Activated CD4-positive, alpha-beta T cell treated with anti-CD3 and anti-CD28 coated beads for 4 hours (primary cell): ENCODE measurements at regions not wholly inside any gene's neighbourhood (a gene's known extent, or its start where the extent isn't known, plus 50 kb on each side); places are given as distances from the start of the nearest gene placed in this dataset.
"Not testable (repeated sequence)": the region's sequence is repeated elsewhere in the genome, so short reads cannot be mapped to it uniquely, and the experiment has no call there.

Experiments
- DNase-seq, 2 donors: peaks; one replicate each; pipeline ENCODE4 v3.0.0-alpha.2; 2020

DNA sequence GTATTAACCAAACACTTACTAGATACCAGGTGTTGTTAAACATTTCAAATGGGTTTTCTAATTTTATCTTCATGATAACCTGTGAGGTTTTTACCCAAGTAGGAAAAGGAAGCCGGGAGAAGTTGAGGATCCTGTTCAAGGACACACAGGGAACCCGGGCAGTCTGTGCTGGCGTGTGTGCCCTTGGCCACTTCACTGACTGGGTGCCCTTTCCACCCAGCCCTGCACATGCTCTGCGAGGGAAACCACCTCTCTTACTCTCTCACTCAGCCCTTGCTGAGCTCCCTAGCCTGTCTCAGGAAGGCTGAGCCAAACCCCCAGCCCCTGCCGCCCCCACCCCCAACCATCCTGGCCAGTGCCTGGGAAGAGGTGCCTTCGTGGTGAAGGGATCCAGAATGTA, 51.8 kb downstream of the TEX44 start:
- no peak for DNase-seq

DNA sequence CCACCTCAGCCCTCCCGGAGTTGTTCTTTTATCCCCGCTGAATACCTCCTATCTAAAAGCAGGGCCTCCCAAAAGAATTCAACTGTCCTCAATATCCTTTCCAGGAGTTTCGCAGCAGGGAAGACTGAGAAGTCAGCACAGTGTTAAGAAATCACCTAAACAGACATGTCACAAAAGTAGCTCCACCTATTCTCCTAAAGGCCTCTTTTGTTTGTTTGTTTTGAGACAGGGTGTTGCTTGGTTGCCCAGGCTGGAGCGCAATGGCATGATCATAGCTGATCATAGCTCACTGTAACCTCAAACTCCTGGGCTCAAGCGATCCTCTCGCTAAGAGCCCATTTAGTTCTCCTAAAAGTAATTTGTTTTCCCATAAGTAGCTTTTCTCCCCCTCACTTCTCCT, 53.8 kb downstream of the TEX44 start:
- DNase-seq, result no peak

DNA sequence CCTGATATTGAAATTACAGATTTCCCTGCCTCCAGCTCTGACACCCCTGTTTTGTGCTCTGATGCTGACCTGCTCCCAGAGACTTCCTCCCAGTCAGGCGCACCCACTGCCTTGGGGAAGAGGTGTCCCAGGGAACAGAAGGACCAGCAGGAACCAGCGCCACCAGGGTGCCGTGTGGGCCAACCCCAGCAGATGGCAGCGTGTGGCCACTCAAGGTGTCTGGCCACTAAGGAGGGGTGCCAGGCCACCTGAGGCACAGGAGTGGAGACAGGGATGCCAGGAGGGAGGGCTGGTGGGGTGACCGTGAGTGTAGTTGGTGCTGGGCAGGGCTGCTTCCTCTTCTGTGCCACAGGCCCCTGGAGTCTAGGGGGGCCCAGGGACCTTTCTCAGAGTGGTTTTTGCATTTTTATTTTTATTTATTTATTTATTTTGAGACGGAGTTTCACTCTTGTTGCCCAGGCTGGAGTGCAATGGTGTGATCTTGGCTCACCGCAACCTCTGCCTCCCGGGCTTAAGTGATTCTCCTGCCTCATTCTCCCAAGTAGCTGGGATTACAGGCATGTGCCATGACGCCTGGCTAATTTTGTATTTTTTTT, 56.0 kb downstream of the TEX44 start:
- DNase-seq, result peak; percentile 38 to 50

- DNase-seq, result not testable (repeated sequence)
Observed at GRCh38 chr2:231651561-231651960, 56.8 kb upstream of the PTMA start.

DNA sequence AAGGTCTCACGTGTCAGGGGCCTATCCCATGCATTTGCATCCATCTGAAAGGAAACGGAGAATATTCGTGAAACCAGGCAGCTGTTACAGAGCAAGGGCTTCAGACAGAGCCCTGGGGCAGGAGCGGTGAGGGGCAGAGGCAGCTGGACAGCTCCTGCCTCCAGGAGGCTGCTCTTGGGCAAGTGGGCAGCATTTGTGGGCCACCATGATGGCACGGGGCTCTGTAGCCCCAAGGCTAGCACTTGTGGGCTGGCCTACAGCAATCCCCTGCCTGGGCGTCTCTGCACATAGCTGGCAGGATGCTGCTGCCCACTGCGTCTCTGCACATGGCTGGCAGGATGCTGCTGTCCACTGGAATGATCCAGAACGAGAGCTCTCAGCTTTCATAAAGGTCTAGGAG, 52.8 kb upstream of the PTMA start:
- DNase-seq, result no peak

- no peak for DNase-seq
Observed at GRCh38 chr2:231655894-231656293, 52.4 kb upstream of the PTMA start.
